ENCODE measurements at regions not wholly inside any gene's neighbourhood (a gene's known extent, or its start where the extent isn't known, plus 50 kb on each side); places are given as distances from the start of the nearest gene placed in this dataset.
"Not testable (repeated sequence)": the region's sequence is repeated elsewhere in the genome, so short reads cannot be mapped to it uniquely, and the experiment has no call there.

GRCh38 chr14:80010245-80010644 lies 201.1 kb downstream of the DIO2 start:
- TF ChIP-seq, protein P1, sequence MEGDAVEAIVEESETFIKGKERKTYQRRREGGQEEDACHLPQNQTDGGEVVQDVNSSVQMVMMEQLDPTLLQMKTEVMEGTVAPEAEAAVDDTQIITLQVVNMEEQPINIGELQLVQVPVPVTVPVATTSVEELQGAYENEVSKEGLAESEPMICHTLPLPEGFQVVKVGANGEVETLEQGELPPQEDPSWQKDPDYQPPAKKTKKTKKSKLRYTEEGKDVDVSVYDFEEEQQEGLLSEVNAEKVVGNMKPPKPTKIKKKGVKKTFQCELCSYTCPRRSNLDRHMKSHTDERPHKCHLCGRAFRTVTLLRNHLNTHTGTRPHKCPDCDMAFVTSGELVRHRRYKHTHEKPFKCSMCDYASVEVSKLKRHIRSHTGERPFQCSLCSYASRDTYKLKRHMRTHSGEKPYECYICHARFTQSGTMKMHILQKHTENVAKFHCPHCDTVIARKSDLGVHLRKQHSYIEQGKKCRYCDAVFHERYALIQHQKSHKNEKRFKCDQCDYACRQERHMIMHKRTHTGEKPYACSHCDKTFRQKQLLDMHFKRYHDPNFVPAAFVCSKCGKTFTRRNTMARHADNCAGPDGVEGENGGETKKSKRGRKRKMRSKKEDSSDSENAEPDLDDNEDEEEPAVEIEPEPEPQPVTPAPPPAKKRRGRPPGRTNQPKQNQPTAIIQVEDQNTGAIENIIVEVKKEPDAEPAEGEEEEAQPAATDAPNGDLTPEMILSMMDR (IDR thresholded peaks at IDR 0.05), result not testable (repeated sequence)
- TF ChIP-seq POLR2A (IDR thresholded peaks at IDR 0.05), result not testable (repeated sequence)

Measured in testis (tissue), 2 donors.